Endothelial cell of umbilical vein (primary cell): ENCODE measurements at regions not wholly inside any gene's neighbourhood (a gene's known extent, or its start where the extent isn't known, plus 50 kb on each side); places are given as distances from the start of the nearest gene placed in this dataset.

Source experiments
- CTCF ChIP-seq, 2 donors: IDR thresholded peaks; 1 replicate in 1 of 2; 2 replicates in 1 of 2; pipeline ENCODE4 v1.5.1; 2011; ENCODE audit warnings: low read length in 2 of 2, mild to moderate bottlenecking in 2 of 2, moderate library complexity in 2 of 2, control low read depth in 1 of 2, inconsistent platforms in 1 of 2, low read depth in 1 of 2; ENCODE audit not compliant: insufficient read depth in 1 of 2; ENCODE audit errors: extremely low read depth in 1 of 2
- EZH2 ChIP-seq: IDR thresholded peaks from 2 replicates; pipeline ENCODE4 v1.6.1; 2012; ENCODE audit warnings: borderline replicate concordance, low read depth, mild to moderate bottlenecking, moderate library complexity, low read length, inconsistent platforms; ENCODE audit not compliant: severe bottlenecking
- FOS ChIP-seq: IDR thresholded peaks from 2 replicates; pipeline ENCODE4 v1.6.1; 2011; ENCODE audit warnings: mild to moderate bottlenecking, low read length, moderate library complexity, borderline replicate concordance; ENCODE audit not compliant: insufficient read depth
- JUN ChIP-seq: IDR thresholded peaks from 2 replicates; pipeline ENCODE4 v1.6.1; 2011; ENCODE audit warnings: borderline replicate concordance, low read depth; ENCODE audit not compliant: insufficient read length, insufficient read depth
- POLR2A ChIP-seq: IDR thresholded peaks from 2 replicates; pipeline ENCODE4 v1.6.1; 2012; ENCODE audit warnings: low read depth, mild to moderate bottlenecking, control low read depth, low read length
- POLR2AphosphoS5 ChIP-seq: IDR thresholded peaks from 2 replicates; pipeline ENCODE4 v1.6.1; 2012; ENCODE audit warnings: low read depth, mild to moderate bottlenecking, control low read depth, low read length, moderate library complexity; ENCODE audit not compliant: insufficient read depth
- TF ChIP-seq, protein P1 (sequence below): IDR thresholded peaks from 2 replicates; pipeline ENCODE4 v1.6.1; 2011; ENCODE audit not compliant: insufficient read depth, insufficient read length

- TF ChIP-seq CTCF (IDR thresholded peaks at IDR 0.05; ENCODE audit: extremely low read depth in 1 of 2, insufficient read depth in 1 of 2, low read depth in 1 of 2, low read length in 2 of 2) (no peak), POLR2AphosphoS5 (no peak), EZH2 (no peak), JUN (no peak), FOS (no peak), POLR2A (no peak)
- TF ChIP-seq, protein P1, sequence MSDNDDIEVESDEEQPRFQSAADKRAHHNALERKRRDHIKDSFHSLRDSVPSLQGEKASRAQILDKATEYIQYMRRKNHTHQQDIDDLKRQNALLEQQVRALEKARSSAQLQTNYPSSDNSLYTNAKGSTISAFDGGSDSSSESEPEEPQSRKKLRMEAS: no peak
These were observed 852.9 kb downstream of the TECRL start for GRCh38 chr4:63556332-63556731.
